ENCODE measurements at regions not wholly inside any gene's neighbourhood (a gene's known extent, or its start where the extent isn't known, plus 50 kb on each side); places are given as distances from the start of the nearest gene placed in this dataset.

DNA sequence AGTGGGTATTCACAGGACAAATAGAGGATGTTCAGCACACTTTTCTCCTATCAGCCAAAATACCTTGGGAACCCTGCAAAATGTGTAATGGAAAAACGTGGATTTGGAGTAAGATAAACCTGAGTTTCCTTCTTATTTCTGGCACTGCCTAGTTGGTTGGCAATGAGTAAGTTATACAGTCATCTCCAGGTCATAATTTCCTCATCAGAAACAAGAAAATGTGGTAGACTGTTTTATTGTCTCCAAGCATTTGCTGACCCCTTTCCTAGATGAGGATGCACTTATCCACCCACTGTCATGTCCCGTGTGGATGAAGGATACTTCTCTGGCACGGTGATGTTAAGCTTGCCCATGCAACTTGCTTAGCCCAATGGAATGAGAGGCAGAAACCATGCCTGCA, 458.0 kb downstream of the KIF2B start:
- 0% methylated on average over 3 of the region's 3 CpGs for WGBS (ENCODE audit: low lambda C conversion rate)
- DNase-seq (ENCODE audit: low spot score) (no peak), FAIRE-seq (no peak), ATAC-seq (no peak)
- no peaks in the 10 kb centered on the region for H4K20me1 ChIP-seq (ENCODE audit: insufficient read depth, low read length)
- no peaks in the 10 kb centered on the region for H3K27me3 ChIP-seq (ENCODE audit: control insufficient read depth in 1 of 2, insufficient read depth in 2 of 2, low read length in 2 of 2)
- no peak overlapping the region for H3K27ac ChIP-seq (ENCODE audit: extremely low read length, insufficient read depth, low read length)
- no peak overlapping the region for H3K9ac ChIP-seq (ENCODE audit: insufficient read depth, low read depth, low read length)
- in situ Hi-C loops (cut with HindIII; ENCODE audit: extremely low pct_ligation_motif_present, low pct_unique_long_range_greater_than_20kb), result no loop called here
- no peak overlapping the region for H3K4me3 ChIP-seq (replicated peaks in 1 of 3; ENCODE audit: insufficient read depth in 1 of 3, low read depth in 2 of 3, low read length in 3 of 3)
- no peaks in the 10 kb centered on the region for H3K36me3 ChIP-seq (replicated peaks in 1 of 2; ENCODE audit: control insufficient read depth in 1 of 2, insufficient read depth in 2 of 2, low read length in 2 of 2)
- POLR2A ChIA-PET, result no interaction called here
- CTCF ChIA-PET (ENCODE audit: low intra/inter-chr PET ratio, low total read pairs), result no interaction called here
- no peaks in the 10 kb centered on the region for H3K4me1 ChIP-seq (ENCODE audit: insufficient read depth, low read length)
- no peak overlapping the region for H2AFZ ChIP-seq (ENCODE audit: low read length)
- no peak overlapping the region for H3K4me2 ChIP-seq (ENCODE audit: low read depth, low read length)
- H3K79me2 ChIP-seq (ENCODE audit: insufficient read depth, low read length), result no peaks in the 10 kb centered on the region
- BruUV-seq (replicated peaks), result no TSS peak
- intact Hi-C loops (cut with micrococcal nuclease; ENCODE audit: unreplicated experiment), result no loop called here
- peaks cover 97% of the 10 kb centered on the region for H3K9me3 ChIP-seq (ENCODE audit: low read length)
- TF ChIP-seq PCBP1 (IDR thresholded peaks at IDR 0.05; ENCODE audit: borderline replicate concordance, low read depth, low read length) (no peak), RXRB (CRISPR knock-in tag; IDR thresholded peaks at IDR 0.05; ENCODE audit: borderline replicate concordance) (no peak), HNRNPL (IDR thresholded peaks at IDR 0.05; ENCODE audit: low read depth, low read length) (no peak), ZNF552 (CRISPR knock-in tag; IDR thresholded peaks at IDR 0.05; ENCODE audit: borderline replicate concordance) (no peak), ZNF441 (CRISPR knock-in tag; IDR thresholded peaks at IDR 0.05; ENCODE audit: borderline replicate concordance) (no peak), TBX3 (IDR thresholded peaks at IDR 0.05; ENCODE audit: borderline replicate concordance) (no peak), SALL1 (CRISPR knock-in tag; IDR thresholded peaks at IDR 0.05) (no peak), PHF21A (CRISPR knock-in tag; IDR thresholded peaks at IDR 0.05) (no peak), PTBP1 (IDR thresholded peaks at IDR 0.05; ENCODE audit: low read depth, low read length, poor library complexity, severe bottlenecking) (no peak), POLR2AphosphoS5 (IDR thresholded peaks at IDR 0.05; ENCODE audit: low read depth, low read length) (no peak), ZNF234 (CRISPR knock-in tag; conservative IDR thresholded peaks at IDR 0.05) (no peak), ZC3H13 (CRISPR knock-in tag; IDR thresholded peaks at IDR 0.05) (no peak), MEIS2 (CRISPR knock-in tag; IDR thresholded peaks at IDR 0.05) (no peak), SMYD3 (CRISPR knock-in tag; IDR thresholded peaks at IDR 0.05) (no peak)
- TF ChIP-seq, protein P1, sequence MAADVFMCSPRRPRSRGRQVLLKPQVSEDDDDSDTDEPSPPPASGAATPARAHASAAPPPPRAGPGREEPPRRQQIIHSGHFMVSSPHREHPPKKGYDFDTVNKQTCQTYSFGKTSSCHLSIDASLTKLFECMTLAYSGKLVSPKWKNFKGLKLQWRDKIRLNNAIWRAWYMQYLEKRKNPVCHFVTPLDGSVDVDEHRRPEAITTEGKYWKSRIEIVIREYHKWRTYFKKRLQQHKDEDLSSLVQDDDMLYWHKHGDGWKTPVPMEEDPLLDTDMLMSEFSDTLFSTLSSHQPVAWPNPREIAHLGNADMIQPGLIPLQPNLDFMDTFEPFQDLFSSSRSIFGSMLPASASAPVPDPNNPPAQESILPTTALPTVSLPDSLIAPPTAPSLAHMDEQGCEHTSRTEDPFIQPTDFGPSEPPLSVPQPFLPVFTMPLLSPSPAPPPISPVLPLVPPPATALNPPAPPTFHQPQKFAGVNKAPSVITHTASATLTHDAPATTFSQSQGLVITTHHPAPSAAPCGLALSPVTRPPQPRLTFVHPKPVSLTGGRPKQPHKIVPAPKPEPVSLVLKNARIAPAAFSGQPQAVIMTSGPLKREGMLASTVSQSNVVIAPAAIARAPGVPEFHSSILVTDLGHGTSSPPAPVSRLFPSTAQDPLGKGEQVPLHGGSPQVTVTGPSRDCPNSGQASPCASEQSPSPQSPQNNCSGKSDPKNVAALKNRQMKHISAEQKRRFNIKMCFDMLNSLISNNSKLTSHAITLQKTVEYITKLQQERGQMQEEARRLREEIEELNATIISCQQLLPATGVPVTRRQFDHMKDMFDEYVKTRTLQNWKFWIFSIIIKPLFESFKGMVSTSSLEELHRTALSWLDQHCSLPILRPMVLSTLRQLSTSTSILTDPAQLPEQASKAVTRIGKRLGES (CRISPR knock-in tag; IDR thresholded peaks at IDR 0.05; ENCODE audit: borderline replicate concordance), result no peak
